ENCODE measurements at regions not wholly inside any gene's neighbourhood (a gene's known extent, or its start where the extent isn't known, plus 50 kb on each side); places are given as distances from the start of the nearest gene placed in this dataset.

DNA sequence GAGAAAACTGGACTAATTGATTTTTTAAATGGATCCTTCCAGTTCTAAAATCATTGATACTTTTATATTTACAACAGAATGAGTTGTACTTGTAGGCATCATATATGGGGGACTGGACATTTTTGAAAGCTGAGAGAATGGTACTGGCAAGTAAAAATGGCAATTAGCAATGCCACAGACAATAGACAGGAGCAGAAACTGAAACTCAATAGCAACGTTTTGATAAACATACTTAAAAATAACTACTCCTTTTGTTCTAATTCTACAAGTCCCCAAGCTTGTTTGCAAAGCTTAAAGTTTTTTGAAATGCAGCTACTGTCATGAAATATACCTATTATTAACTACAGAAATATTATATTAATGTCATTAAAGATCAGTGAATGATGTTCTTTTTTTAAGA, 52.8 kb upstream of the FBXL7 start:
- Histone ChIP-seq H3K4me3 (ENCODE audit: low read depth, low read length, poor library complexity, severe bottlenecking) (no peak overlapping the region), H3K27ac (ENCODE audit: low read depth, low read length, poor library complexity, severe bottlenecking) (no peak overlapping the region), H3K36me3 (ENCODE audit: insufficient read depth, low read length, poor library complexity, severe bottlenecking) (no peaks in the 10 kb centered on the region), H3K9me3 (ENCODE audit: low read depth, low read length, poor library complexity, severe bottlenecking) (no peaks in the 10 kb centered on the region), H3K4me1 (ENCODE audit: insufficient read depth, low read length, poor library complexity, severe bottlenecking) (no peaks in the 10 kb centered on the region), H3K27me3 (replicated peaks; ENCODE audit: insufficient read depth, low read depth, low read length, poor library complexity) (no peaks in the 10 kb centered on the region)
- POLR2A ChIA-PET (ENCODE audit: low non-redundant PET) = no interaction called here
- no TSS peak for BruUV-seq (replicated peaks)
- intact Hi-C loops (cut with micrococcal nuclease; ENCODE audit: unreplicated experiment) = no loop called here
- no peak for DNase-seq (ENCODE audit: low spot score)
- CTCF ChIA-PET = no interaction called here
- TF ChIP-seq, protein P1, sequence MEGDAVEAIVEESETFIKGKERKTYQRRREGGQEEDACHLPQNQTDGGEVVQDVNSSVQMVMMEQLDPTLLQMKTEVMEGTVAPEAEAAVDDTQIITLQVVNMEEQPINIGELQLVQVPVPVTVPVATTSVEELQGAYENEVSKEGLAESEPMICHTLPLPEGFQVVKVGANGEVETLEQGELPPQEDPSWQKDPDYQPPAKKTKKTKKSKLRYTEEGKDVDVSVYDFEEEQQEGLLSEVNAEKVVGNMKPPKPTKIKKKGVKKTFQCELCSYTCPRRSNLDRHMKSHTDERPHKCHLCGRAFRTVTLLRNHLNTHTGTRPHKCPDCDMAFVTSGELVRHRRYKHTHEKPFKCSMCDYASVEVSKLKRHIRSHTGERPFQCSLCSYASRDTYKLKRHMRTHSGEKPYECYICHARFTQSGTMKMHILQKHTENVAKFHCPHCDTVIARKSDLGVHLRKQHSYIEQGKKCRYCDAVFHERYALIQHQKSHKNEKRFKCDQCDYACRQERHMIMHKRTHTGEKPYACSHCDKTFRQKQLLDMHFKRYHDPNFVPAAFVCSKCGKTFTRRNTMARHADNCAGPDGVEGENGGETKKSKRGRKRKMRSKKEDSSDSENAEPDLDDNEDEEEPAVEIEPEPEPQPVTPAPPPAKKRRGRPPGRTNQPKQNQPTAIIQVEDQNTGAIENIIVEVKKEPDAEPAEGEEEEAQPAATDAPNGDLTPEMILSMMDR (conservative IDR thresholded peaks at IDR 0.05; ENCODE audit: low read depth, low read length) = no peak
- TF ChIP-seq EZH2 (IDR thresholded peaks at IDR 0.05; ENCODE audit: borderline replicate concordance, low read depth, low read length, poor library complexity, severe bottlenecking) = no peak

DNA sequence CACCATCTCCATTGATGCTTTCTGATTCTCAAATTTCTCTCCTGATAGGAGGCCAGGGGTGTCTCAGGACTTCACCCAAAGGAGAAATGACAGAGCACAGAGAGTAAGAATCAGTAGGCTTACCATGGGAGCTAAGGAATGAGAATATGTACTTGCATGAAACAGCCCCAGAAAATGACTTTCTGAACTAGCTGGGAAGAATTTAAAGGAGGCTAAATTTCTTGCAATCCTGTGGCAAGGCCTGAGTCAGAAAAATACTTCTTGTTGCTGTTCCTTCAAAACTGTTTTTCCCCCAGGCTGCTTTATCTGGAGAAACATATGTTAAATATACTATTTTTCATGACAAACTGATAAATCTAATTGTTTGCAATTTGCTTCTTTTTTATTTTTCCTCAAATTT, 53.4 kb upstream of the FBXL7 start:
- H3K27ac ChIP-seq (ENCODE audit: low read depth, low read length, poor library complexity, severe bottlenecking) = no peak overlapping the region
- no peak overlapping the region for H3K4me3 ChIP-seq (ENCODE audit: low read depth, low read length, poor library complexity, severe bottlenecking)
- ChIA-PET CTCF (no interaction called here), POLR2A (ENCODE audit: low non-redundant PET) (no interaction called here)
- H3K36me3 ChIP-seq (ENCODE audit: insufficient read depth, low read length, poor library complexity, severe bottlenecking) = no peaks in the 10 kb centered on the region
- TF ChIP-seq, protein P1 (conservative IDR thresholded peaks at IDR 0.05; ENCODE audit: low read depth, low read length) = no peak
- TF ChIP-seq EZH2 (IDR thresholded peaks at IDR 0.05; ENCODE audit: borderline replicate concordance, low read depth, low read length, poor library complexity, severe bottlenecking) = no peak
- DNase-seq (ENCODE audit: low spot score) = no peak
- BruUV-seq (replicated peaks) = no TSS peak
- intact Hi-C loops (cut with micrococcal nuclease; ENCODE audit: unreplicated experiment) = no loop called here
- H3K4me1 ChIP-seq (ENCODE audit: insufficient read depth, low read length, poor library complexity, severe bottlenecking) = no peaks in the 10 kb centered on the region
- no peaks in the 10 kb centered on the region for H3K27me3 ChIP-seq (replicated peaks; ENCODE audit: insufficient read depth, low read depth, low read length, poor library complexity)
- H3K9me3 ChIP-seq (ENCODE audit: low read depth, low read length, poor library complexity, severe bottlenecking) = no peaks in the 10 kb centered on the region

DNA sequence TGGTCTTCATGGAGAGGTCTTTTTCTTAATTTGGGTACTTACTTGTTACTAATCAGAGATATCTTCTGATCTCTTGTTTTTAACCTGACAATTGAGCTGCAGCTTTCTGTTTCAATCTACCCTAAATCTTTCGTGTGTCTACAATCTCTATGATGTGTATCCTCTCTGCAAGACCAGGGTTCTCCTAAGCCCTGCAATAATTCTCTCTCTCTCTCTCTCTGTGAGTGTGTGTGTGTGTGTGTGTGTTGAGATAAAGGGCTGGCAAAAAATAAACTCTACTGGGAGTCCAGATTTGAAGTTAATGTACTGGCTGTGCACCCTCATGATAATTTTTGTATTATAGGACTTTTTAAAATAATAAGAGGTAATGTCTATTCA, 57.8 kb upstream of the FBXL7 start:
- no peak overlapping the region for H3K27ac ChIP-seq (ENCODE audit: low read depth, low read length, poor library complexity, severe bottlenecking)
- DNase-seq (ENCODE audit: low spot score) = no peak
- no TSS peak for BruUV-seq (replicated peaks)
- no peak overlapping the region for H3K4me3 ChIP-seq (ENCODE audit: low read depth, low read length, poor library complexity, severe bottlenecking)
- no peaks in the 10 kb centered on the region for H3K9me3 ChIP-seq (ENCODE audit: low read depth, low read length, poor library complexity, severe bottlenecking)
- CTCF ChIA-PET = no interaction called here
- no peaks in the 10 kb centered on the region for H3K36me3 ChIP-seq (ENCODE audit: insufficient read depth, low read length, poor library complexity, severe bottlenecking)
- H3K4me1 ChIP-seq (ENCODE audit: insufficient read depth, low read length, poor library complexity, severe bottlenecking) = no peaks in the 10 kb centered on the region
- no peak for TF ChIP-seq EZH2 (IDR thresholded peaks at IDR 0.05; ENCODE audit: borderline replicate concordance, low read depth, low read length, poor library complexity, severe bottlenecking)
- TF ChIP-seq, protein P1 (conservative IDR thresholded peaks at IDR 0.05; ENCODE audit: low read depth, low read length) = no peak
- no peaks in the 10 kb centered on the region for H3K27me3 ChIP-seq (replicated peaks; ENCODE audit: insufficient read depth, low read depth, low read length, poor library complexity)
- POLR2A ChIA-PET (ENCODE audit: low non-redundant PET) = no interaction called here
- intact Hi-C loops (cut with micrococcal nuclease; ENCODE audit: unreplicated experiment) = no loop called here
